Mammary epithelial cell (primary cell): ENCODE measurements at regions not wholly inside any gene's neighbourhood (a gene's known extent, or its start where the extent isn't known, plus 50 kb on each side); places are given as distances from the start of the nearest gene placed in this dataset.
"Not testable (repeated sequence)": the region's sequence is repeated elsewhere in the genome, so short reads cannot be mapped to it uniquely, and the experiment has no call there.

Source experiments
- EZH2 ChIP-seq: IDR thresholded peaks from 2 replicates; pipeline ENCODE4 v1.6.1; 2012; ENCODE audit warnings: low read length, inconsistent platforms, borderline replicate concordance
- TF ChIP-seq, protein P1 (sequence below), 2 donors: IDR thresholded peaks in 1 of 2; conservative IDR thresholded peaks in 1 of 2; 2 replicates each; pipeline ENCODE4 v1.5.1; 2011 to 2012; ENCODE audit warnings: inconsistent platforms in 2 of 2, low read length in 2 of 2, mild to moderate bottlenecking in 2 of 2, control low read depth in 1 of 2, low read depth in 1 of 2; ENCODE audit not compliant: insufficient read depth in 1 of 2; ENCODE audit errors: extremely low read depth in 1 of 2

DNA sequence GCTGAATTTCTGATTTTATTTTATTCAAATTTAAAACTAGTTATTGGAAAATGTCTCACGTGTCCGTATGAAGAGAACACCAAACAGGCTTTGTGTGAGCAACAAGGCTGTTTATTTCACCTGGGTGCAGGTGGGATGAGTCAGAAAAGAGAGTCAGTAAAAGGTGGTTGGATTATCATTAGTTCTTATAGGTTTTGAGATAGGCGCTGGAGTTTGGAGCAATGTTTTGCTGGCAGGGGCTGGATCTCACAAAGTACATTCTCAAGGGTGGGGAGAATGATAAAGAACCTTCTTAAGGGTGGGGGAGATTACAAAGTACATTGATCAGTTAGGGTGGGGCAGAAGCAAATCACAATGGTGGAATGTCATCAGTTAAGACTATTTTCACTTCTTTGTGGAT is 253.4 kb upstream of the C2CD4B start:
- TF ChIP-seq, protein P1, sequence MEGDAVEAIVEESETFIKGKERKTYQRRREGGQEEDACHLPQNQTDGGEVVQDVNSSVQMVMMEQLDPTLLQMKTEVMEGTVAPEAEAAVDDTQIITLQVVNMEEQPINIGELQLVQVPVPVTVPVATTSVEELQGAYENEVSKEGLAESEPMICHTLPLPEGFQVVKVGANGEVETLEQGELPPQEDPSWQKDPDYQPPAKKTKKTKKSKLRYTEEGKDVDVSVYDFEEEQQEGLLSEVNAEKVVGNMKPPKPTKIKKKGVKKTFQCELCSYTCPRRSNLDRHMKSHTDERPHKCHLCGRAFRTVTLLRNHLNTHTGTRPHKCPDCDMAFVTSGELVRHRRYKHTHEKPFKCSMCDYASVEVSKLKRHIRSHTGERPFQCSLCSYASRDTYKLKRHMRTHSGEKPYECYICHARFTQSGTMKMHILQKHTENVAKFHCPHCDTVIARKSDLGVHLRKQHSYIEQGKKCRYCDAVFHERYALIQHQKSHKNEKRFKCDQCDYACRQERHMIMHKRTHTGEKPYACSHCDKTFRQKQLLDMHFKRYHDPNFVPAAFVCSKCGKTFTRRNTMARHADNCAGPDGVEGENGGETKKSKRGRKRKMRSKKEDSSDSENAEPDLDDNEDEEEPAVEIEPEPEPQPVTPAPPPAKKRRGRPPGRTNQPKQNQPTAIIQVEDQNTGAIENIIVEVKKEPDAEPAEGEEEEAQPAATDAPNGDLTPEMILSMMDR (conservative IDR thresholded peaks at IDR 0.05 in 1 of 2, IDR thresholded peaks at IDR 0.05 in 1 of 2; ENCODE audit: extremely low read depth in 1 of 2, insufficient read depth in 1 of 2, low read depth in 1 of 2, low read length in 2 of 2), result not testable (repeated sequence)
- not testable (repeated sequence) for TF ChIP-seq EZH2
